GM20000 (cell line): ENCODE measurements at regions not wholly inside any gene's neighbourhood (a gene's known extent, or its start where the extent isn't known, plus 50 kb on each side); places are given as distances from the start of the nearest gene placed in this dataset.
A peak's percentile ranks its signal among the peaks of the same experiment; 100 is the strongest.

Experiments
- DNase-seq: peaks from one replicate; pipeline ENCODE4 v3.0.0; 2012; ENCODE audit warnings: low spot score
- TF ChIP-seq, protein P1 (sequence below): IDR thresholded peaks from 2 replicates; pipeline ENCODE4 v1.5.1; 2012; ENCODE audit warnings: mild to moderate bottlenecking, control low read depth; ENCODE audit errors: extremely low read depth, missing control alignments

DNA sequence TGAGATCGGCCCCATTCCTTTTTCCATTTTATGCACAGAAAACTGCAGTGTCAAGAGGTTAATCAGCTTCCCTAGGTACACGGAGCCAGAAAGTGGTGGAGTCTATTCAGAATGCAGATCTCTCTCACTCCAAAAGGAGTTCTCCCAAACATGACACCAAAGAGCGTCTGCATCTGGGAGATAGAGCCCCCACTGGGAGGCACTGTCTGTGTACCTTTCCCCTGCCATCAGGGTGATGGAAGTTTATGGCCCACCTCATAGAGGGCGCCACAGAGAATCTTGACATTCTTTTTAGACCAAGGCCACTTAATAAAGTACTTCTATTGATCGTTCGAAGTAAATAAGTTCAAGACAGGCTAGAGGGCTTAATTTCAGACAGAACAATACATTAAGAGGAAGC is 493.7 kb upstream of the ERCC4 start:
- DNase-seq: no peak
- TF ChIP-seq, protein P1, sequence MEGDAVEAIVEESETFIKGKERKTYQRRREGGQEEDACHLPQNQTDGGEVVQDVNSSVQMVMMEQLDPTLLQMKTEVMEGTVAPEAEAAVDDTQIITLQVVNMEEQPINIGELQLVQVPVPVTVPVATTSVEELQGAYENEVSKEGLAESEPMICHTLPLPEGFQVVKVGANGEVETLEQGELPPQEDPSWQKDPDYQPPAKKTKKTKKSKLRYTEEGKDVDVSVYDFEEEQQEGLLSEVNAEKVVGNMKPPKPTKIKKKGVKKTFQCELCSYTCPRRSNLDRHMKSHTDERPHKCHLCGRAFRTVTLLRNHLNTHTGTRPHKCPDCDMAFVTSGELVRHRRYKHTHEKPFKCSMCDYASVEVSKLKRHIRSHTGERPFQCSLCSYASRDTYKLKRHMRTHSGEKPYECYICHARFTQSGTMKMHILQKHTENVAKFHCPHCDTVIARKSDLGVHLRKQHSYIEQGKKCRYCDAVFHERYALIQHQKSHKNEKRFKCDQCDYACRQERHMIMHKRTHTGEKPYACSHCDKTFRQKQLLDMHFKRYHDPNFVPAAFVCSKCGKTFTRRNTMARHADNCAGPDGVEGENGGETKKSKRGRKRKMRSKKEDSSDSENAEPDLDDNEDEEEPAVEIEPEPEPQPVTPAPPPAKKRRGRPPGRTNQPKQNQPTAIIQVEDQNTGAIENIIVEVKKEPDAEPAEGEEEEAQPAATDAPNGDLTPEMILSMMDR: no peak

DNA sequence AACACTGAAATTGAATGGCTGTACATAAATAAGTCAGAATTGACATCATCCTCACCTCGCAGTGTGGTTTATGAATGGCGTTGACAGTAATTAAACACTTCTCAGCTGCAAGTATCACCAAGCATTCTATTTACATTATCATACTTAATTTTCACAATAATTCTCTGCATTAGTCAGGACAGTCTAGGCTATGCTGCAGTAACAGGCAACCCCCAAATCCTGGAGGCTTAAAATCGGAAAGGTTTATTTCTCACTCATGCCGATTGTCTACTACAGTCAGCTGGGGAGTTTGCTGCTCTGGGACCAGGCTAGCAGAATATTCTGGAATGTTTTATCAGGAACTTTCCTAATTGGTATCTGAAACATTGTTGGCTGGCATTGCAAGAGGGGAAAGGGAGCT is 493.2 kb upstream of the ERCC4 start:
- TF ChIP-seq, protein P1: no peak
- DNase-seq: no peak

DNA sequence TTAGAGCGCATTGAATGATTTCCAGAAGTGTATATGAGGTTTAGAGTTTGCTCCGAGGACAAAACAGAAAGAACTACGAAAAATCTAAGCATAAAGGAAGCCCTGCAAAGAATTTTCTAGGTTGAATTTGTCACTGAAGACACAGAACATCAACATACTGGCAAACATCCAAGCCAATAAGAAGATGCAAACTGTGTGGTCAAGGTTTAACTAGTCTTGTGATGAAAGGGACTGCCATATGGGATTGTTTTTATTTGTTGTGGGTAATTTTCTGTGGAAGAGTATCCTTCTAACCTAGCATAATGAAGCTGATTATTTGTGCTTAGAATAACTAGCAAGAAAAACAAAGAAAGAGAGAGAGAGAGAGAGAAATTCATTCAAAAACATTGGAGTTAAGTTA is 492.0 kb upstream of the ERCC4 start:
- TF ChIP-seq, protein P1: no peak
- DNase-seq: no peak

DNA sequence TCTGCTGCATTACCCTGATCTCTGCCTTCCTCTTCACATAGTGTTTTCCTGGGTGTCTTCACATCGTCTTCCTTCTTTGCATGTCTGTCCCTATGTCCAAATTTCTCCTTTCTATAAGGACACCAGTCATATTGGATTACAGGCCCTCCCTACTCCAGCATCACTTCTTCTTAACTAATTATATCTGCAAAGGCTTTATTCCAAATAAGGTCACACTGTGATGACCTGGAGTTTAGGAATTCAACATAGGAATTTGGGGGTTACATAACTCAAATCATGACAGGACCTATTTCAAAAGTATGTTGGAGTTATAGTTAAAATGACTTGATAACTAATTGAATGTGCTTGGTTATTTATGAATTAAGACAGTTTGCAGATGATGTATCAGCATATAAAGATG is 490.5 kb upstream of the ERCC4 start:
- no peak for DNase-seq
- TF ChIP-seq, protein P1: no peak

DNA sequence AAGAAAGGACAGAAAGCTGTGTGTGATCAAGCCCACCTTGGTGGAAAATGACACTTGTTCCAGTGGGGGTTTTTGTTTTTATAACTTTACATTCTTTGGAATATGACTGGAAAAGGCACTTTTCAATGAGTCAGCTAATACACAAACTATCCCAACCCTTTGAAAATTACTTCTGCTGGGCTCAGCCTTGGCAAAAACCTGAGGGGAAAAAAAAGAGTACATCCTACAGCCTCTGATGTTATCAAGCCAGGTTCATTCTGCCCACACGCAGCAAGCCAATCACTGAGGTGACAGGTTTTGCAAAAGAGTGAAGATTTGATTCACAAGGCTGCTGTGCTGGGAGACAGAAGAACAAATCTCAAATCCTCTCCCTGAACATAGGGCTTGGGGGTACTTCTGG is 484.5 kb upstream of the ERCC4 start:
- TF ChIP-seq, protein P1: no peak
- no peak for DNase-seq

DNA sequence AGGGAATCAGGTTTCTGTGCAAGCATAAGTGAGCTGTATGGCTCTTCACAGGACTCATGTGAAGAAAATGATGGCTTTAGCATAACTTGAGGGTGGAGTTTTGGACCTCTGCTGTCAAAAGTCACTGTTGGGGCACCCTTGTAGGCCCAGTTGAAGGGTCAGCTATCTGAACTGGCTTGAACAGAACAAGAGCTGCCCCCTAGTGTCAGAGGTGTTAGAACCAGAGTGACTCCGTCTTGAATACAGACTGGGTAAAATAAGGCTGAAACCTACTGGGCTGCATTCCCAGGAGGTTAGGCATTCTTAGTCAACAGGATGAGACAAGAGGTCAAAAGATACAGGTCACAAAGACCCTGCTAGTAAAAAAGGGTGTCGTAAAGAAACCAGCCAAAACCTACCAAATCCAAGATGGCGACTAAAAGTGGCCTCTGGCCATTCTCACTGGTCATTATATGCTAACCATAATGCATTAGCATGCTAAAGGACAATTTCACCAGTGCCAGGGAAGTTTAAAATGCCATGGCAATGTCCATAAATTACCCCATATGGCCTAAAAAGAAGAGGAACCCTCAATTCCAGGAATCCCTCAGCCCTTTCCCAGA is 484.0 kb upstream of the ERCC4 start:
- TF ChIP-seq, protein P1: no peak
- DNase-seq: no peak

DNA sequence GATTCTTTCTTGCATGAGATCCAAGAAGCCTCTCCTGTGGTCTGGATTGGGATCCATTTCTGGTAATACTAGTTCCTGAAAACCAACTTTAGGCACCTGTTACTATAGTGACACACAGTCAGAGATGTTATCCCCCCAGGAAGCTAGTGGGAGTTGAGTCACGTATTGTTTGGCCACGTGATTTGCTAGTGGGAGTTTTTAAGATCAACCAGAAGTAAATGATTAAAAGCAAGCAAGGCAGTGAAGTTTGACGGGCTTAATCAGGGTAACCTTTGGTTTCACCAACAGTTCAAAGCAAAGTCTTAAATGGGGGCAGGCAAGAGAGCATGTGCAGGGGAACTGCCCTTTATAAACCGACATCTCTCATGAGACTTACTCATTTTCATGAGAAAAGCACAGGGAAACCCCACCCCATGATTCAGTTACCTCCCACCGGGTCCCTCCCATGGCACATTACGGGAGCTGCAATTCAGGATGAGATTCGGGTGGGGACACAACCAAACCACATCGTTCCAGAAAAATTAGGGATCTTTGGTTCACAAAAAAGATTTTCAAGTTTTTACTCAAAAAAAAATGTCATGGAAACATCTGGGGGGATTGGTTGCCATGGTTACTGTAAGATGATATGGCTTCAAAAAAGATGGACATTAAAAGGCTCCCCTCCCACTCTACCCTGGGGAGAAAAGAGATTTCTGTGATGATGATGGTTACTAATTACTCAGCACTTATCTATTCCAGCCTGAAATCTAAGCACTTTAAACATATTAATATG is 483.1 kb upstream of the ERCC4 start:
- TF ChIP-seq, protein P1: no peak
- DNase-seq: peak; percentile 29
